ENCODE measurements at regions not wholly inside any gene's neighbourhood (a gene's known extent, or its start where the extent isn't known, plus 50 kb on each side); places are given as distances from the start of the nearest gene placed in this dataset.

DNA sequence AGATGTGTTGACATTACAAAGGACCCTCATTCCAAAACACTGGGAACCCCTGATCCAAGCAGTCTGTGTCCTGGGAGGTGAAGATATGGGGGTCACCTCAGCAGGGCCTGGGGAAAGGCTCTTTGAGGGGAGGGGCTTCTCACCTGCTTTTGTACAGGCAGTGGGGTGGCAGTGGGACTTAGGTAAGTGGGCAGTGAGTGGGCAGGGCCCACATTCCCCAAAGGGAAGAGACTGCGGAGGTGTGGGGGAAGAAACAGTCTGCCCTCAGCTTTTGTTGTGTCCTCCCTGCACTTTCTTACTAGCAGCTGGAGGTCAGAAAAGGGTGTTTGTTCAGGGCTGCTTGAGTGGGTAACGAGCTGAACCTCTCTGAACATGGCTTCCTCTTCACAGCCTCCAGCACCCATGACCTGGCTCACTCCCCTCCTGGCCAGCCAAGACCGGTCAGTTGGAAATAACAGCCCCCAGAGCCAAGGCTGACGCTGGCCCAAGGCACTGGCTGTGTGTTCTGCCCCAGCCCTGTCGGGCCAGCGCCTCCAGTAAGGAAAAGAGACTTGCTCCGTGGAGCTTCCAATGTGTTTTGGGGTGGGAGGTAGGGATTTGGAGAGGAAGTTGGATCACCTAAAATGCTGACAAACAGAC lies 173.5 kb downstream of the PSMG1 start:
- TF ChIP-seq ARNTL (CRISPR knock-in tag; IDR thresholded peaks at IDR 0.05; ENCODE audit: borderline replicate concordance, low read depth) = no peak
- no peak for TF ChIP-seq PPARA (CRISPR knock-in tag; IDR thresholded peaks at IDR 0.05; ENCODE audit: borderline replicate concordance)
- TF ChIP-seq ISL1 (CRISPR knock-in tag; IDR thresholded peaks at IDR 0.05) = no peak
- TF ChIP-seq, protein P1, sequence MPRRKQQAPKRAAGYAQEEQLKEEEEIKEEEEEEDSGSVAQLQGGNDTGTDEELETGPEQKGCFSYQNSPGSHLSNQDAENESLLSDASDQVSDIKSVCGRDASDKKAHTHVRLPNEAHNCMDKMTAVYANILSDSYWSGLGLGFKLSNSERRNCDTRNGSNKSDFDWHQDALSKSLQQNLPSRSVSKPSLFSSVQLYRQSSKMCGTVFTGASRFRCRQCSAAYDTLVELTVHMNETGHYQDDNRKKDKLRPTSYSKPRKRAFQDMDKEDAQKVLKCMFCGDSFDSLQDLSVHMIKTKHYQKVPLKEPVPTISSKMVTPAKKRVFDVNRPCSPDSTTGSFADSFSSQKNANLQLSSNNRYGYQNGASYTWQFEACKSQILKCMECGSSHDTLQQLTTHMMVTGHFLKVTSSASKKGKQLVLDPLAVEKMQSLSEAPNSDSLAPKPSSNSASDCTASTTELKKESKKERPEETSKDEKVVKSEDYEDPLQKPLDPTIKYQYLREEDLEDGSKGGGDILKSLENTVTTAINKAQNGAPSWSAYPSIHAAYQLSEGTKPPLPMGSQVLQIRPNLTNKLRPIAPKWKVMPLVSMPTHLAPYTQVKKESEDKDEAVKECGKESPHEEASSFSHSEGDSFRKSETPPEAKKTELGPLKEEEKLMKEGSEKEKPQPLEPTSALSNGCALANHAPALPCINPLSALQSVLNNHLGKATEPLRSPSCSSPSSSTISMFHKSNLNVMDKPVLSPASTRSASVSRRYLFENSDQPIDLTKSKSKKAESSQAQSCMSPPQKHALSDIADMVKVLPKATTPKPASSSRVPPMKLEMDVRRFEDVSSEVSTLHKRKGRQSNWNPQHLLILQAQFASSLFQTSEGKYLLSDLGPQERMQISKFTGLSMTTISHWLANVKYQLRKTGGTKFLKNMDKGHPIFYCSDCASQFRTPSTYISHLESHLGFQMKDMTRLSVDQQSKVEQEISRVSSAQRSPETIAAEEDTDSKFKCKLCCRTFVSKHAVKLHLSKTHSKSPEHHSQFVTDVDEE (CRISPR knock-in tag; IDR thresholded peaks at IDR 0.05) = no peak
- TF ChIP-seq TOX (CRISPR knock-in tag; IDR thresholded peaks at IDR 0.05; ENCODE audit: borderline replicate concordance) = no peak
- TF ChIP-seq, protein P2, sequence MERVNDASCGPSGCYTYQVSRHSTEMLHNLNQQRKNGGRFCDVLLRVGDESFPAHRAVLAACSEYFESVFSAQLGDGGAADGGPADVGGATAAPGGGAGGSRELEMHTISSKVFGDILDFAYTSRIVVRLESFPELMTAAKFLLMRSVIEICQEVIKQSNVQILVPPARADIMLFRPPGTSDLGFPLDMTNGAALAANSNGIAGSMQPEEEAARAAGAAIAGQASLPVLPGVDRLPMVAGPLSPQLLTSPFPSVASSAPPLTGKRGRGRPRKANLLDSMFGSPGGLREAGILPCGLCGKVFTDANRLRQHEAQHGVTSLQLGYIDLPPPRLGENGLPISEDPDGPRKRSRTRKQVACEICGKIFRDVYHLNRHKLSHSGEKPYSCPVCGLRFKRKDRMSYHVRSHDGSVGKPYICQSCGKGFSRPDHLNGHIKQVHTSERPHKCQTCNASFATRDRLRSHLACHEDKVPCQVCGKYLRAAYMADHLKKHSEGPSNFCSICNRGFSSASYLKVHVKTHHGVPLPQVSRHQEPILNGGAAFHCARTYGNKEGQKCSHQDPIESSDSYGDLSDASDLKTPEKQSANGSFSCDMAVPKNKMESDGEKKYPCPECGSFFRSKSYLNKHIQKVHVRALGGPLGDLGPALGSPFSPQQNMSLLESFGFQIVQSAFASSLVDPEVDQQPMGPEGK (CRISPR knock-in tag; IDR thresholded peaks at IDR 0.05; ENCODE audit: borderline replicate concordance) = no peak
- TF ChIP-seq ZNF70 (CRISPR knock-in tag; IDR thresholded peaks at IDR 0.05) = no peak
- TF ChIP-seq ESRRG (CRISPR knock-in tag; IDR thresholded peaks at IDR 0.05) = no peak
- no peak for TF ChIP-seq GLIS3 (CRISPR knock-in tag; IDR thresholded peaks at IDR 0.05)
- TF ChIP-seq OSR1 (CRISPR knock-in tag; IDR thresholded peaks at IDR 0.05) = no peak
- no peak for TF ChIP-seq ZNF565 (CRISPR knock-in tag; conservative IDR thresholded peaks at IDR 0.05; ENCODE audit: low read depth)
- TF ChIP-seq TCF4 (CRISPR knock-in tag; IDR thresholded peaks at IDR 0.05; ENCODE audit: borderline replicate concordance) = no peak
- TF ChIP-seq ZNF8 (CRISPR knock-in tag; IDR thresholded peaks at IDR 0.05) = no peak
- no peak for ATAC-seq

DNA sequence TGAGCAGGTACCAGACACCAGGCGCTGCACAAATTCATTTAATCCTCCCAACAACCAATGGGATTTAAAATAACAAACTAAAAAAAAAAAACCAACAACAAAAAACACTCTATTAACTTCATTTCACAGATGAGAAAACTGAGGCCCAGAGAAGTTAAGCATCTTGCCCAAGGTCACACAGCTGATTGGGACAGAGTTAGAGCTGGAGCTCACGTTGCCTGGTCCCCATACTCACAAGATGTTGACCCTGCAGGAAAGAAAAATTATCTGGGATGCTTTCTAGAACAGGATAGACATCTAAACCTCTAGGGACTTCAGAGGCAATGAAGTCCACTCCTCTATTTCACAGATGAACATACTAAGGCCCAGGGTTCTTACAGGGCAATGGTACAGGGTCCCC lies 175.3 kb downstream of the PSMG1 start:
- ATAC-seq = no peak
- TF ChIP-seq, protein P2 (CRISPR knock-in tag; IDR thresholded peaks at IDR 0.05; ENCODE audit: borderline replicate concordance) = no peak
- TF ChIP-seq ESRRG (CRISPR knock-in tag; IDR thresholded peaks at IDR 0.05) (no peak), ISL1 (CRISPR knock-in tag; IDR thresholded peaks at IDR 0.05) (no peak), ZFP30 (CRISPR knock-in tag; IDR thresholded peaks at IDR 0.05) (no peak), SNAI2 (CRISPR knock-in tag; IDR thresholded peaks at IDR 0.05) (no peak), BACH2 (CRISPR knock-in tag; IDR thresholded peaks at IDR 0.05; ENCODE audit: borderline replicate concordance) (no peak), TOX (CRISPR knock-in tag; IDR thresholded peaks at IDR 0.05; ENCODE audit: borderline replicate concordance) (no peak), RARB (CRISPR knock-in tag; IDR thresholded peaks at IDR 0.05) (no peak), ZNF565 (CRISPR knock-in tag; conservative IDR thresholded peaks at IDR 0.05; ENCODE audit: low read depth) (no peak), GLIS3 (CRISPR knock-in tag; IDR thresholded peaks at IDR 0.05) (no peak), ZC3H10 (CRISPR knock-in tag; IDR thresholded peaks at IDR 0.05) (no peak), ZNF8 (CRISPR knock-in tag; IDR thresholded peaks at IDR 0.05) (no peak), ZNF70 (CRISPR knock-in tag; IDR thresholded peaks at IDR 0.05) (no peak), PPARA (CRISPR knock-in tag; IDR thresholded peaks at IDR 0.05; ENCODE audit: borderline replicate concordance) (no peak), TCF4 (CRISPR knock-in tag; IDR thresholded peaks at IDR 0.05; ENCODE audit: borderline replicate concordance) (no peak), ARNTL (CRISPR knock-in tag; IDR thresholded peaks at IDR 0.05; ENCODE audit: borderline replicate concordance, low read depth) (no peak)
- TF ChIP-seq, protein P3, sequence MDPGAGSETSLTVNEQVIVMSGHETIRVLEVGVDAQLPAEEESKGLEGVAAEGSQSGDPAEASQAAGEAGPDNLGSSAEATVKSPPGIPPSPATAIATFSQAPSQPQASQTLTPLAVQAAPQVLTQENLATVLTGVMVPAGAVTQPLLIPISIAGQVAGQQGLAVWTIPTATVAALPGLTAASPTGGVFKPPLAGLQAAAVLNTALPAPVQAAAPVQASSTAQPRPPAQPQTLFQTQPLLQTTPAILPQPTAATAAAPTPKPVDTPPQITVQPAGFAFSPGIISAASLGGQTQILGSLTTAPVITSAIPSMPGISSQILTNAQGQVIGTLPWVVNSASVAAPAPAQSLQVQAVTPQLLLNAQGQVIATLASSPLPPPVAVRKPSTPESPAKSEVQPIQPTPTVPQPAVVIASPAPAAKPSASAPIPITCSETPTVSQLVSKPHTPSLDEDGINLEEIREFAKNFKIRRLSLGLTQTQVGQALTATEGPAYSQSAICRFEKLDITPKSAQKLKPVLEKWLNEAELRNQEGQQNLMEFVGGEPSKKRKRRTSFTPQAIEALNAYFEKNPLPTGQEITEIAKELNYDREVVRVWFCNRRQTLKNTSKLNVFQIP (CRISPR knock-in tag; IDR thresholded peaks at IDR 0.05; ENCODE audit: borderline replicate concordance, low read depth) = no peak
- TF ChIP-seq, protein P4, sequence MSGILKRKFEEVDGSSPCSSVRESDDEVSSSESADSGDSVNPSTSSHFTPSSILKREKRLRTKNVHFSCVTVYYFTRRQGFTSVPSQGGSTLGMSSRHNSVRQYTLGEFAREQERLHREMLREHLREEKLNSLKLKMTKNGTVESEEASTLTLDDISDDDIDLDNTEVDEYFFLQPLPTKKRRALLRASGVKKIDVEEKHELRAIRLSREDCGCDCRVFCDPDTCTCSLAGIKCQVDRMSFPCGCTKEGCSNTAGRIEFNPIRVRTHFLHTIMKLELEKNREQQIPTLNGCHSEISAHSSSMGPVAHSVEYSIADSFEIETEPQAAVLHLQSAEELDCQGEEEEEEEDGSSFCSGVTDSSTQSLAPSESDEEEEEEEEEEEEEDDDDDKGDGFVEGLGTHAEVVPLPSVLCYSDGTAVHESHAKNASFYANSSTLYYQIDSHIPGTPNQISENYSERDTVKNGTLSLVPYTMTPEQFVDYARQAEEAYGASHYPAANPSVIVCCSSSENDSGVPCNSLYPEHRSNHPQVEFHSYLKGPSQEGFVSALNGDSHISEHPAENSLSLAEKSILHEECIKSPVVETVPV (CRISPR knock-in tag; IDR thresholded peaks at IDR 0.05) = no peak
- TF ChIP-seq, protein P5, sequence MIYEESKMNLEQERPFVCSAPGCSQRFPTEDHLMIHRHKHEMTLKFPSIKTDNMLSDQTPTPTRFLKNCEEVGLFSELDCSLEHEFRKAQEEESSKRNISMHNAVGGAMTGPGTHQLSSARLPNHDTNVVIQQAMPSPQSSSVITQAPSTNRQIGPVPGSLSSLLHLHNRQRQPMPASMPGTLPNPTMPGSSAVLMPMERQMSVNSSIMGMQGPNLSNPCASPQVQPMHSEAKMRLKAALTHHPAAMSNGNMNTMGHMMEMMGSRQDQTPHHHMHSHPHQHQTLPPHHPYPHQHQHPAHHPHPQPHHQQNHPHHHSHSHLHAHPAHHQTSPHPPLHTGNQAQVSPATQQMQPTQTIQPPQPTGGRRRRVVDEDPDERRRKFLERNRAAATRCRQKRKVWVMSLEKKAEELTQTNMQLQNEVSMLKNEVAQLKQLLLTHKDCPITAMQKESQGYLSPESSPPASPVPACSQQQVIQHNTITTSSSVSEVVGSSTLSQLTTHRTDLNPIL (CRISPR knock-in tag; IDR thresholded peaks at IDR 0.05; ENCODE audit: low read depth) = no peak
